IPS DF 19.7 (cell line): ENCODE measurements at regions not wholly inside any gene's neighbourhood (a gene's known extent, or its start where the extent isn't known, plus 50 kb on each side); places are given as distances from the start of the nearest gene placed in this dataset.

Experiments used
- DNase-seq: peaks from one replicate; pipeline ENCODE4 v3.0.0-alpha.2; 2013; ENCODE audit warnings: low read depth, low spot score

- DNase-seq = no peak
Observed at GRCh38 chr15:98385752-98386381, 262.5 kb upstream of the IGF1R start.

GRCh38 chr15:98386561-98386960 is 261.8 kb upstream of the IGF1R start:
- no peak for DNase-seq

GRCh38 chr15:98387866-98388265 is 260.5 kb upstream of the IGF1R start:
- no peak for DNase-seq

- DNase-seq = no peak
Observed at GRCh38 chr15:98390946-98391530, 257.3 kb upstream of the IGF1R start.

GRCh38 chr15:98391568-98391967 is 256.8 kb upstream of the IGF1R start:
- no peak for DNase-seq

GRCh38 chr15:98393471-98393870 is 254.9 kb upstream of the IGF1R start:
- DNase-seq = no peak

GRCh38 chr15:98394546-98394945 is 253.8 kb upstream of the IGF1R start:
- peak; percentile 28 for DNase-seq

- DNase-seq = no peak
Observed at GRCh38 chr15:98395974-98396610, 252.2 kb upstream of the IGF1R start.

- DNase-seq = no peak
Observed at GRCh38 chr15:98397419-98397818, 250.9 kb upstream of the IGF1R start.

- DNase-seq = no peak
Observed at GRCh38 chr15:98398056-98398455, 250.3 kb upstream of the IGF1R start.

GRCh38 chr15:98398886-98399285 is 249.5 kb upstream of the IGF1R start:
- no peak for DNase-seq

GRCh38 chr15:98400120-98400519 is 248.2 kb upstream of the IGF1R start:
- no peak for DNase-seq

- no peak for DNase-seq
Observed at GRCh38 chr15:98401029-98401428, 247.3 kb upstream of the IGF1R start.

GRCh38 chr15:98402486-98402885 is 245.9 kb upstream of the IGF1R start:
- no peak for DNase-seq

- DNase-seq = no peak
Observed at GRCh38 chr15:98403169-98403568, 245.2 kb upstream of the IGF1R start.

- no peak for DNase-seq
Observed at GRCh38 chr15:98403569-98403968, 244.8 kb upstream of the IGF1R start.

- no peak for DNase-seq
Observed at GRCh38 chr15:98405013-98405412, 243.3 kb upstream of the IGF1R start.

- DNase-seq = no peak
Observed at GRCh38 chr15:98408231-98408630, 240.1 kb upstream of the IGF1R start.

GRCh38 chr15:98410328-98410727 is 238.0 kb upstream of the IGF1R start:
- DNase-seq = no peak

GRCh38 chr15:98412852-98413251 is 235.5 kb upstream of the IGF1R start:
- no peak for DNase-seq

GRCh38 chr15:98413933-98414546 is 234.3 kb upstream of the IGF1R start:
- DNase-seq = no peak

GRCh38 chr15:98416222-98416855 is 232.0 kb upstream of the IGF1R start:
- no peak for DNase-seq
